Fibroblast of villous mesenchyme (primary cell): ENCODE measurements at regions not wholly inside any gene's neighbourhood (a gene's known extent, or its start where the extent isn't known, plus 50 kb on each side); places are given as distances from the start of the nearest gene placed in this dataset.

Source experiments
- DNase-seq: peaks from one replicate; pipeline ENCODE4 v3.0.0-alpha.2; 2010; ENCODE audit warnings: low read depth
- H3K4me3 ChIP-seq: 2 replicates; pipeline ENCODE4 v1.5.1; 2011; ENCODE audit warnings: low read depth, mild to moderate bottlenecking, low read length
- CTCF ChIP-seq: IDR thresholded peaks from 2 replicates; pipeline ENCODE4 v1.5.1; 2012; ENCODE audit warnings: low read depth, mild to moderate bottlenecking, low read length; ENCODE audit not compliant: insufficient read depth

DNA sequence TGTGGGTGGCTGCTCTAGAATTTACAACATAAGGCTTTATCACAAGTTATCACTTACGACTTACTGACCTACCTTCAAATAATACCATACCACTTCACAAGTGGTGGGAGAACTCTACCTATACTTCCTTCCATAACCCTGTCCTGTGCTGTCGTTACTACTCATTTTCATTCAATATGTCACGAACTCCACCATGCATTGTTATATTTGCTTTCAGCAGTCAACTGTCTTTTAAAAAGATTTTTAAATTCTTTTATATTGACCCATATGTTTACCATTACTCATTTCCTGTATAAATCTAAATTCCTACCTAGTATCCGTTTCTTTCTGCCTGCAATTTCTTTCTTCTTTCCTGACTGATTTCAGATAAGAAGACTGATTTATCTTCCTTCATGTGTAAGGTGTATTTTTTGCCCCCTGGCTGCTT is 200.0 kb downstream of the KLF12 start:
- no peak overlapping the region for H3K4me3 ChIP-seq
- no peak for DNase-seq
- no peak for TF ChIP-seq CTCF

DNA sequence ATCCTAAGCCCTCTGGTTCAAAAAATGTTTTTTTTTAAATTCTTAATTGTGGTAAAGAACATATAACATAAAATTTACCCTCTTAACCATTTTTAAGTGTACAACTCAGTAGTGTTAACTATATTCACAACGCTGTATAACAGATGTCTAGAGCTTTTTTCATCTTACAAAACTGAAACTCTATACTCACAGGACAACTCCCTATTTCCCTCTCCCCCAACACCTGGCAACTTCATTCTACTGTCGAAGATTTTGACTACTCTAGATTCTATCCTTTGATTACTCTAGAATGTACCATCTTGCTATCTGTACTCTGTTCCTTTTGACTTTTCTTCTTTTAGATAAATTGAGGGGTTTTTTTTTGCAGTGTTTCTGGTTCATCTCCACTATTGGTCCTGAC is 200.4 kb downstream of the KLF12 start:
- no peak for TF ChIP-seq CTCF
- no peak overlapping the region for H3K4me3 ChIP-seq
- DNase-seq, result no peak

GRCh38 chr13:73932091-73932490 is 202.1 kb downstream of the KLF12 start:
- no peak overlapping the region for H3K4me3 ChIP-seq
- no peak for TF ChIP-seq CTCF
- DNase-seq, result no peak

GRCh38 chr13:73929287-73929932 is 204.8 kb downstream of the KLF12 start:
- no peak overlapping the region for H3K4me3 ChIP-seq
- TF ChIP-seq CTCF, result no peak
- DNase-seq, result no peak

DNA sequence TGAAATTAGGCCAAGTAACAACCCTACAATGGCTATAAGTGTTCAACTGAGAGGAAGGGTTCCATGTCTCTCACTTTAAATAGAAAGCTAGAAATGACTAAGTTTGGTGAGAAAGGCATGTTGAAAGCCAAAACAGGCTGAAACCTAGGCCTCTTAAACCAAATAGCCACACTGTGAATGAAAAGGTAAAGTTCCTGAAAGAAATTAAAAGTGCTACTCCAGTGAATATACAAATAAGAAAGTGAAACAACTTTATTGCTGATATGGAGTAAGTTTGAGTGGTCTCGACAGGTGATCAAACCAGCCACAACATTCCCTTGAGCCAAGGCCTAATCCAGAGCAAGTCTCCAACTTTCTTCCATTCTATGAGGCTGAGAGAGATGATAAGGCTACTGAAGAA is 209.6 kb downstream of the KLF12 start:
- H3K4me3 ChIP-seq, result no peak overlapping the region
- DNase-seq, result no peak
- TF ChIP-seq CTCF, result no peak

- DNase-seq, result no peak
- no peak overlapping the region for H3K4me3 ChIP-seq
These were observed 211.5 kb downstream of the KLF12 start for GRCh38 chr13:73922493-73923393.

More at GRCh38 chr13:73922493-73923393, 211.5 kb downstream of the KLF12 start:
- TF ChIP-seq CTCF, result no peak
